ENCODE measurements at regions not wholly inside any gene's neighbourhood (a gene's known extent, or its start where the extent isn't known, plus 50 kb on each side); places are given as distances from the start of the nearest gene placed in this dataset.

DNA sequence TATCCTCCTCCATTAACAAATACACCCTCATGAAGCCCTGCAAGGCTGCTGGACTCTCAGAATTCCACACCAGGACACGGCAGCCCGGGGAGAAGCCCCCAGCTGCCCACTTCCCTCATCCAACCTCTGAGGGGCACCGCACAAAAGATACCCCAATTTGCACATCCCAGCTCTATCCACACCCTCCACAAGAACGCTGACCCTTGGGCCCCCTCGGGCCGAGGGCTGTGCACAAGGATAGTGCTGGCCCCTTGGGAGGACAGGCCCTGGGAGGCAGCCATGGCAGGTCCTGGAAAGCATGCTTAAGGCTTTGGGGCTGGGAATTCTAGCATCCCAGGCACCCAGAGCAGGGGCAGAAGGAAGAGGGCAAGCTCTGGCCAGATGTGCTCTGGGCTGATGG lies 77.4 kb upstream of the PRNP start:
- TF ChIP-seq, protein P1, sequence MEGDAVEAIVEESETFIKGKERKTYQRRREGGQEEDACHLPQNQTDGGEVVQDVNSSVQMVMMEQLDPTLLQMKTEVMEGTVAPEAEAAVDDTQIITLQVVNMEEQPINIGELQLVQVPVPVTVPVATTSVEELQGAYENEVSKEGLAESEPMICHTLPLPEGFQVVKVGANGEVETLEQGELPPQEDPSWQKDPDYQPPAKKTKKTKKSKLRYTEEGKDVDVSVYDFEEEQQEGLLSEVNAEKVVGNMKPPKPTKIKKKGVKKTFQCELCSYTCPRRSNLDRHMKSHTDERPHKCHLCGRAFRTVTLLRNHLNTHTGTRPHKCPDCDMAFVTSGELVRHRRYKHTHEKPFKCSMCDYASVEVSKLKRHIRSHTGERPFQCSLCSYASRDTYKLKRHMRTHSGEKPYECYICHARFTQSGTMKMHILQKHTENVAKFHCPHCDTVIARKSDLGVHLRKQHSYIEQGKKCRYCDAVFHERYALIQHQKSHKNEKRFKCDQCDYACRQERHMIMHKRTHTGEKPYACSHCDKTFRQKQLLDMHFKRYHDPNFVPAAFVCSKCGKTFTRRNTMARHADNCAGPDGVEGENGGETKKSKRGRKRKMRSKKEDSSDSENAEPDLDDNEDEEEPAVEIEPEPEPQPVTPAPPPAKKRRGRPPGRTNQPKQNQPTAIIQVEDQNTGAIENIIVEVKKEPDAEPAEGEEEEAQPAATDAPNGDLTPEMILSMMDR (IDR thresholded peaks at IDR 0.05; ENCODE audit: insufficient read depth, low read length), result no peak
- no peak overlapping the region for H3K4me3 ChIP-seq (ENCODE audit: low read depth, low read length)
- no peak for DNase-seq (ENCODE audit: low read depth)

DNA sequence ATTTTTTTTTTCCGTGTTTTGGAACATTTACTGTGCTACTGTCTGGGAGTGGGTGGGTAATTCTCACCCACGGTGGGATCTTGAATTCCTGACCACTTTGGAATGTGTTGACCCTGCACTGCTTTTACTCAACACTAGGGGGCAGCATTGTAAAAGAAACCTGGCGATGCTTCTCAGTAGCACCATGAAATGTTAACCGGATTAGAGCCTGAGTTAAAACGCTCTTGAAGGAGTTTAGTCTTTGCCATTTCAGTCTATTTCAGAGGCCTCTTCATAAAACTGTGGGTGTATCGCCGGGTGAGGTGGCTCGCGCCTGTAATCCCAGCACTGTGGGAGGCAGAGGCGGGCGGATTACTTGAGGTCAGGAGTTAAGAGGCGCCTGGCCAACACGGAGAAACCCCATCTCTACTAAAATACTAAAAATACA lies 79.0 kb upstream of the PRNP start:
- peak; percentile 81 for DNase-seq (ENCODE audit: low read depth)
- TF ChIP-seq, protein P1 (IDR thresholded peaks at IDR 0.05; ENCODE audit: insufficient read depth, low read length), result peak; percentile 90
- H3K4me3 ChIP-seq (ENCODE audit: low read depth, low read length), result no peak overlapping the region

GRCh38 chr20:4606051-4606450 lies 80.2 kb upstream of the PRNP start:
- TF ChIP-seq, protein P1 (IDR thresholded peaks at IDR 0.05; ENCODE audit: insufficient read depth, low read length), result no peak
- no peak for DNase-seq (ENCODE audit: low read depth)
- no peak overlapping the region for H3K4me3 ChIP-seq (ENCODE audit: low read depth, low read length)

DNA sequence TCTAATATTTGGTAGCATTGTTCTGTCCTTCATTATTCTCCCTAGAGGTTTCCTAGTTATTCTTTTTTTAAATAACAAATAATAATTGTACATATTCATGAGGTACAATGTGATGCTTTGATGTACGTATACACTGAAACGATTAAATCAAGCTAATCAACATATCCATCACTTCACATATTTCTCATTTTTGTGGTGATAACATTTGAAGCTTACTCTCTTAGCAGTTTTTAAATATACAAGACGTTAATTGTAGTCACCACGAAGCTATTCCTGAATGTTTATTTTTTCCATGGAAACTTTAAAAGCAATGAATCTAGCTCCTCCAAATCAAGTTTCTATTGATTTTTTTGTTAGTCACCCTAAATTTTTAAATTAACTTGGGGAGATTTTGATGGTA lies 81.1 kb upstream of the PRNP start:
- TF ChIP-seq, protein P1 (IDR thresholded peaks at IDR 0.05; ENCODE audit: insufficient read depth, low read length), result no peak
- DNase-seq (ENCODE audit: low read depth), result no peak
- H3K4me3 ChIP-seq (ENCODE audit: low read depth, low read length), result no peak overlapping the region

DNA sequence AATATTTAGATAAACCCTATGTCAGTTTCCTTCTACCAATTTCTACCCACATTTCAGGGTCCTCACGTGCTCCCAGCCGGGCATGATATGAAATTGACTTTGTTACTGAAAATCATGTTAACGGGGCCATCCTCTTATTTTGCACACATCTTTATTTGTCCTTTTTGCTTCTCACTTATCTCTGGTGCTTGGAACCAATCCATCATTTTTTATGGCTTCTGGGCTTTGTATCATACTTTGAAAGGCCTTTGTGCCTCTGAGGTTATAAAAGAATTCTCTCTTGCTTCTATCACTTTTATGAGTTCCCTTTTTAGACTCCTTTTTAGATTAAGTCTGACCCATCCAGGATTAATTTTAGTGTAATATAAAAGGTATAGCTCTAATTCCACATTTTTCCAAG lies 81.7 kb upstream of the PRNP start:
- TF ChIP-seq, protein P1 (IDR thresholded peaks at IDR 0.05; ENCODE audit: insufficient read depth, low read length), result no peak
- no peak for DNase-seq (ENCODE audit: low read depth)
- H3K4me3 ChIP-seq (ENCODE audit: low read depth, low read length), result no peak overlapping the region

GRCh38 chr20:4603724-4604123 lies 82.5 kb upstream of the PRNP start:
- peak; percentile 37 for DNase-seq (ENCODE audit: low read depth)

DNA sequence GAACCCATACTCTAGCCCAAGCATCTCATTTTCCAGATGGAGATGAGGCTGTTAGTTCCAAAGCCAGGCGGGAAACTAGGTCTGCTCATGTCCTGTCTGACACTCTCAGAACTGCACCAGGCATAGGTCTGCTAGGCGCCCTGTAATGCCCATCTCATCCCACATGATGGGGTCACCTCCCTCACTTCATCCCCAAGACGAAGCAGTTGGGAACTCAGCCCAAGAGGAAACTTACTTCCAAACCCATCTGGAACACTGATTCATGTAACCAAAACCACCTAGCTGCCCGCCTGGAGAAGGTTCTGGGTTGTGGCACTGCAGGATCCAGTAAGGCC lies 84.0 kb upstream of the PRNP start:
- no peak for DNase-seq (ENCODE audit: low read depth)
- H3K4me3 ChIP-seq (ENCODE audit: low read depth, low read length), result no peak overlapping the region
- TF ChIP-seq, protein P1 (IDR thresholded peaks at IDR 0.05; ENCODE audit: insufficient read depth, low read length), result no peak

More at GRCh38 chr20:4603724-4604123, 82.5 kb upstream of the PRNP start:
- TF ChIP-seq, protein P1 (IDR thresholded peaks at IDR 0.05; ENCODE audit: insufficient read depth, low read length), result no peak
- H3K4me3 ChIP-seq (ENCODE audit: low read depth, low read length), result no peak overlapping the region

Measured in fibroblast of the aortic adventitia (primary cell).